G401 (cell line): ENCODE measurements at regions not wholly inside any gene's neighbourhood (a gene's known extent, or its start where the extent isn't known, plus 50 kb on each side); places are given as distances from the start of the nearest gene placed in this dataset.
"Not testable (repeated sequence)": the region's sequence is repeated elsewhere in the genome, so short reads cannot be mapped to it uniquely, and the experiment has no call there.

Source experiments
- DNase-seq: peaks from one replicate; pipeline ENCODE4 v3.0.0-alpha.2; 2015; ENCODE audit warnings: low spot score
- in situ Hi-C: cut with HindIII; loops from 2 replicates; pipeline ENCODE4 v1.10.0; 2016; ENCODE audit warnings: low sequenced_read_pairs, mixed read lengths

GRCh38 chr2:131803237-131803636 is 275.5 kb downstream of the CCDC74A start:
- in situ Hi-C loops: not testable (repeated sequence)

GRCh38 chr2:131812605-131813004 is 284.9 kb downstream of the CCDC74A start:
- DNase-seq, in situ Hi-C loops: not testable (repeated sequence)

More at GRCh38 chr2:131803237-131803636, 275.5 kb downstream of the CCDC74A start:
- DNase-seq: not testable (repeated sequence)

- DNase-seq, in situ Hi-C loops: not testable (repeated sequence)
These were observed 285.7 kb downstream of the CCDC74A start for GRCh38 chr2:131813378-131813777.

- DNase-seq: not testable (repeated sequence)
These were observed 290.7 kb downstream of the CCDC74A start for GRCh38 chr2:131818267-131818973.

GRCh38 chr2:131822237-131822721 is 294.6 kb downstream of the CCDC74A start:
- in situ Hi-C loops: not testable (repeated sequence)

More at GRCh38 chr2:131818267-131818973, 290.7 kb downstream of the CCDC74A start:
- in situ Hi-C loops: not testable (repeated sequence)

GRCh38 chr2:131823058-131823457 is 295.4 kb downstream of the CCDC74A start:
- DNase-seq, in situ Hi-C loops: not testable (repeated sequence)

More at GRCh38 chr2:131822237-131822721, 294.6 kb downstream of the CCDC74A start:
- DNase-seq: not testable (repeated sequence)

- DNase-seq, in situ Hi-C loops: not testable (repeated sequence)
These were observed 297.3 kb downstream of the CCDC74A start for GRCh38 chr2:131824986-131825385.

- in situ Hi-C loops: no loop called here
- no peak for DNase-seq
These were observed 299.9 kb downstream of the CCDC74A start for GRCh38 chr2:131827481-131828163.

- in situ Hi-C loops: no loop called here
These were observed 300.5 kb downstream of the CCDC74A start for GRCh38 chr2:131828164-131828561.

GRCh38 chr2:131828633-131829455 is 301.2 kb downstream of the CCDC74A start:
- in situ Hi-C loops, DNase-seq: not testable (repeated sequence)

More at GRCh38 chr2:131828164-131828561, 300.5 kb downstream of the CCDC74A start:
- no peak for DNase-seq

- DNase-seq, in situ Hi-C loops: not testable (repeated sequence)
These were observed 302.0 kb downstream of the CCDC74A start for GRCh38 chr2:131829456-131830241.

GRCh38 chr2:131830242-131830945 is 302.7 kb downstream of the CCDC74A start:
- DNase-seq, in situ Hi-C loops: not testable (repeated sequence)

- DNase-seq, in situ Hi-C loops: not testable (repeated sequence)
These were observed 303.2 kb downstream of the CCDC74A start for GRCh38 chr2:131830946-131831310.

GRCh38 chr2:131831450-131832208 is 303.9 kb downstream of the CCDC74A start:
- in situ Hi-C loops, DNase-seq: not testable (repeated sequence)

GRCh38 chr2:131832209-131832780 is 304.6 kb downstream of the CCDC74A start:
- in situ Hi-C loops, DNase-seq: not testable (repeated sequence)

- DNase-seq, in situ Hi-C loops: not testable (repeated sequence)
These were observed 305.2 kb downstream of the CCDC74A start for GRCh38 chr2:131832917-131833316.
